HepG2 (cell line): ENCODE measurements at regions not wholly inside any gene's neighbourhood (a gene's known extent, or its start where the extent isn't known, plus 50 kb on each side); places are given as distances from the start of the nearest gene placed in this dataset.

ENCODE experiments used
- ATAC-seq: fragments of 200-7000 bp; cut with Tn5 transposase; 3 replicates; pipeline ENCODE4 v1.9.1; 2020; ENCODE audit warnings: mild to moderate bottlenecking, moderate library complexity
- BruUV-seq: library from RNA; stranded (reverse); fragments of 400-500 nt; replicated peaks from 2 replicates; lab custom pipeline; 2021; lab: Mats Ljungman, UMichigan
- CTCF ChIA-PET: fragments of 300-600 bp; formaldehyde crosslinking; extraction: SDS; loops from one replicate; lab custom pipeline; 2021; ENCODE audit warnings: low total read pairs, inconsistent platforms, low intra/inter-chr PET ratio; lab: Yijun Ruan, JAX
- POLR2A ChIA-PET: fragments of 350-600 bp; sonication (Branson Sonifier 250); formaldehyde crosslinking; loops from one replicate; lab custom pipeline; 2020; ENCODE audit warnings: antibody characterized with exemption, inconsistent platforms; lab: Yijun Ruan, JAX
- DNase-seq: peaks from one replicate; pipeline ENCODE4 v3.0.0-alpha.2; 2015; ENCODE audit warnings: low spot score
- FAIRE-seq: peaks from 3 replicates; lab custom pipeline; 2011; peaks lifted over from hg19 to GRCh38; lab: Jason Lieb, UNC
- H2AFZ ChIP-seq: one replicate; pipeline ENCODE4 v1.6.1; 2011; ENCODE audit warnings: low read length, inconsistent platforms
- H3K27ac ChIP-seq: fragments of 300-600 bp; 3 replicates; pipeline ENCODE4 v1.8.0; 2011; ENCODE audit warnings: mixed run types, mild to moderate bottlenecking, mixed read lengths, low read length, inconsistent platforms; ENCODE audit not compliant: insufficient read depth; ENCODE audit errors: extremely low read length
- H3K27me3 ChIP-seq, 2 experiments: fragments of 200-600 bp in 1 of 2; 2 replicates in 1 of 2; 3 replicates in 1 of 2; pipeline versions ENCODE4 v1.6.0 to v1.8.0; 2011; ENCODE audit warnings: low read length in 2 of 2, mild to moderate bottlenecking in 2 of 2, moderate library complexity in 2 of 2, inconsistent platforms in 1 of 2; ENCODE audit not compliant: insufficient read depth in 2 of 2, control insufficient read depth in 1 of 2
- H3K36me3 ChIP-seq, 2 experiments: fragments of 200-600 bp in 1 of 2; replicated peaks in 1 of 2; 2 replicates in 1 of 2; 3 replicates in 1 of 2; pipeline versions ENCODE4 v1.5.1 to v1.8.0; 2011; ENCODE audit warnings: low read length in 2 of 2, inconsistent platforms in 1 of 2; ENCODE audit not compliant: insufficient read depth in 2 of 2, control insufficient read depth in 1 of 2
- H3K4me1 ChIP-seq: 2 replicates; pipeline ENCODE4 v1.5.1; 2012; ENCODE audit warnings: low read length, inconsistent platforms; ENCODE audit not compliant: insufficient read depth
- H3K4me2 ChIP-seq: 2 replicates; pipeline ENCODE4 v1.6.0; 2011; ENCODE audit warnings: low read depth, low read length, inconsistent platforms
- H3K4me3 ChIP-seq, 3 experiments: fragments of 200-600 bp in 1 of 3; sonication (generic), shearing (Covaris generic) in 1 of 3; replicated peaks in 1 of 3; 2 replicates each; pipeline ENCODE4 v1.5.1; 2011 to 2016; ENCODE audit warnings: low read length in 3 of 3, inconsistent platforms in 2 of 3, low read depth in 2 of 3, mild to moderate bottlenecking in 2 of 3, control low read depth in 1 of 3, mixed read lengths in 1 of 3; ENCODE audit not compliant: insufficient read depth in 1 of 3
- H3K79me2 ChIP-seq: one replicate; pipeline ENCODE4 v1.6.1; 2011; ENCODE audit warnings: low read length, inconsistent platforms; ENCODE audit not compliant: insufficient read depth
- H3K9ac ChIP-seq: 2 replicates; pipeline ENCODE4 v1.6.0; 2011; ENCODE audit warnings: mild to moderate bottlenecking, low read depth, low read length, inconsistent platforms; ENCODE audit not compliant: insufficient read depth
- H3K9me3 ChIP-seq: 2 replicates; pipeline ENCODE4 v1.5.1; 2012; ENCODE audit warnings: mild to moderate bottlenecking, low read length
- H4K20me1 ChIP-seq: 2 replicates; pipeline ENCODE4 v1.6.0; 2011; ENCODE audit warnings: inconsistent platforms, mild to moderate bottlenecking, low read length, moderate library complexity; ENCODE audit not compliant: insufficient read depth
- CEBPB ChIP-seq: IDR thresholded peaks from 2 replicates; pipeline ENCODE4 v1.6.1; 2011; ENCODE audit warnings: low read depth, low read length, improper control_type of control experiment, borderline replicate concordance
- CEBPG ChIP-seq: IDR thresholded peaks from 2 replicates; pipeline ENCODE4 v1.6.1; 2016
- E2F1 ChIP-seq: sonication (generic); formaldehyde crosslinking; IDR thresholded peaks from 2 replicates; pipeline ENCODE4 v1.5.0; 2020; ENCODE audit warnings: missing genetic modification reagents
- E2F5 ChIP-seq: sonication (generic); formaldehyde crosslinking; conservative IDR thresholded peaks from 2 replicates; pipeline ENCODE4 v1.4.0; 2020; ENCODE audit warnings: missing genetic modification reagents
- JDP2 ChIP-seq: sonication (generic); formaldehyde crosslinking; IDR thresholded peaks from 2 replicates; pipeline ENCODE4 v1.8.1; 2022; ENCODE audit warnings: missing genetic modification reagents, borderline replicate concordance
- MEIS1 ChIP-seq: sonication (generic); formaldehyde crosslinking; IDR thresholded peaks from 2 replicates; pipeline ENCODE4 v1.9.0; 2021; ENCODE audit warnings: mild to moderate bottlenecking, missing genetic modification reagents, moderate library complexity, borderline replicate concordance
- MTF2 ChIP-seq: sonication (generic); formaldehyde crosslinking; IDR thresholded peaks from 2 replicates; pipeline ENCODE4 v1.5.0; 2020; ENCODE audit warnings: missing genetic modification reagents, borderline replicate concordance
- TCF12 ChIP-seq, 2 experiments: fragments of 450-650 bp in 1 of 2; sonication (generic) in 1 of 2; formaldehyde crosslinking in 1 of 2; IDR thresholded peaks; 2 replicates each; pipeline versions ENCODE4 v1.6.1 to v1.8.0; 2017 to 2022; ENCODE audit warnings: antibody characterized with exemption in 1 of 2, mild to moderate bottlenecking in 1 of 2, missing genetic modification reagents in 1 of 2, moderate library complexity in 1 of 2
- ZFX ChIP-seq: sonication (generic); formaldehyde crosslinking; IDR thresholded peaks from 2 replicates; pipeline ENCODE4 v1.4.0; 2020; ENCODE audit warnings: mild to moderate bottlenecking, low read depth, missing genetic modification reagents, moderate library complexity
- ZNF205 ChIP-seq: IDR thresholded peaks from 2 replicates; pipeline ENCODE4 v1.6.1; 2018; ENCODE audit warnings: missing biosample characterization, missing genetic modification reagents
- ZNF230 ChIP-seq: sonication (generic); formaldehyde crosslinking; IDR thresholded peaks from 2 replicates; pipeline ENCODE4 v1.4.0; 2020; ENCODE audit warnings: mild to moderate bottlenecking, missing genetic modification reagents
- ZNF232 ChIP-seq: sonication (generic); formaldehyde crosslinking; IDR thresholded peaks from 2 replicates; pipeline ENCODE4 v1.4.0; 2020; ENCODE audit warnings: missing genetic modification reagents, borderline replicate concordance
- ZNF512B ChIP-seq: sonication (generic); formaldehyde crosslinking; IDR thresholded peaks from 2 replicates; pipeline ENCODE4 v1.5.1; 2020; ENCODE audit warnings: missing genetic modification reagents, mild to moderate bottlenecking, borderline replicate concordance
- ZNF564 ChIP-seq: sonication (generic); formaldehyde crosslinking; IDR thresholded peaks from 2 replicates; pipeline ENCODE4 v1.8.1; 2023; ENCODE audit warnings: mild to moderate bottlenecking, missing genetic modification reagents
- ZNF788 ChIP-seq: sonication (generic); formaldehyde crosslinking; IDR thresholded peaks from 2 replicates; pipeline ENCODE4 v1.5.0; 2020; ENCODE audit warnings: mild to moderate bottlenecking, missing genetic modification reagents, borderline replicate concordance
- WGBS: methylation state at CpG from one replicate; pipeline ENCODE4 v1.1.6; 2017; ENCODE audit warnings: low lambda C conversion rate; 5-methylcytosine and 5-hydroxymethylcytosine counted together
- in situ Hi-C: cut with HindIII; loops from 2 replicates; pipeline ENCODE4 v1.10.0; 2017; ENCODE audit warnings: low pct_unique_long_range_greater_than_20kb; ENCODE audit not compliant: extremely low pct_ligation_motif_present
- intact Hi-C: fragments of 100-400 bp; cut with micrococcal nuclease; formaldehyde crosslinking; loops from one replicate; pipeline ENCODE4 v1.10.0; 2022; ENCODE audit not compliant: unreplicated experiment

- TF ChIP-seq ZNF512B (0 out of 2 replicates have a peak, but pooled peaks have one; percentile 2), ZNF230 (CRISPR knock-in tag) (0 out of 2 replicates have a peak, but pooled peaks have one; percentile 69), ZFX (peak; percentile 22; the same call in 1 of the 2 replicates), ZNF564 (CRISPR knock-in tag) (peak; percentile 33; the same call in 1 of the 2 replicates), E2F1 (CRISPR knock-in tag) (no peak), ZNF788 (CRISPR knock-in tag) (no peak)
These were observed 59.3 kb upstream of the ZNF217 start (continued) for GRCh38 chr20:53652859-53653517.

GRCh38 chr20:53652090-53652858 lies 58.6 kb upstream of the ZNF217 start:
- Histone ChIP-seq H3K9me3 (no peaks in the 10 kb centered on the region), H3K9ac (peak overlapping the region; percentile 74), H3K4me2 (peak overlapping the region; percentile 79), H3K36me3 (no peaks in the 10 kb centered on the region), H3K27ac (peak overlapping the region; percentile 93), H3K79me2 (no peaks in the 10 kb centered on the region), H4K20me1 (no peaks in the 10 kb centered on the region), H3K4me3 (peak overlapping the region; percentile 8 to 54 (median 39); a peak in 5 of 6 replicates), H2AFZ (peak overlapping the region; percentile 38), H3K27me3 (no peaks in the 10 kb centered on the region), H3K4me1 (peaks cover 71% of the 10 kb centered on the region)
- DNase-seq (peak; percentile 97), FAIRE-seq (peak; percentile 66), ATAC-seq (peak; percentile 95)
- CTCF ChIA-PET: no interaction called here
- in situ Hi-C loops (no loop called here), intact Hi-C loops (loop anchor here (1.0 to 2.0 kb wide), 2 partner anchors 10 to 87 kb away; no protein-coding TSS in a partner anchor)
- WGBS: 1% methylated on average over 7 of the region's 7 CpGs
- BruUV-seq: no TSS peak
- POLR2A ChIA-PET: interaction anchor here (0.9 to 3.2 kb wide), 10 partner anchors 10 to 86 kb away, joined by 3 to 17 read pairs (median 5); partner anchors contain the start of gene ZNF217
- peak; percentile 99 for TF ChIP-seq CEBPG (CRISPR knock-in tag)
- TF ChIP-seq ZNF205: peak; percentile 50; the same call in 1 of the 2 replicates
- no peak for TF ChIP-seq ZNF232 (CRISPR knock-in tag)
- peak; percentile 94 for TF ChIP-seq MEIS1 (CRISPR knock-in tag)
- 0 out of 2 replicates have a peak, but pooled peaks have one; percentile 30 for TF ChIP-seq JDP2
- TF ChIP-seq CEBPB: peak; percentile 98
- no peak for TF ChIP-seq TCF12 (IDR thresholded peaks at IDR 0.05)
- TF ChIP-seq TCF12 (CRISPR knock-in tag; IDR thresholded peaks at IDR 0.05): no peak
- no peak for TF ChIP-seq E2F5
- TF ChIP-seq MTF2: no peak
